HEK293 (cell line): ENCODE measurements at regions not wholly inside any gene's neighbourhood (a gene's known extent, or its start where the extent isn't known, plus 50 kb on each side); places are given as distances from the start of the nearest gene placed in this dataset.

Experiments used
- CTCF ChIA-PET: fragments of 350-600 bp; formaldehyde crosslinking; extraction: SDS; loops from one replicate; lab custom pipeline; 2021; ENCODE audit warnings: antibody characterized with exemption; lab: Yijun Ruan, JAX
- POLR2A ChIA-PET: fragments of 300-600 bp; formaldehyde crosslinking; extraction: SDS; loops from one replicate; lab custom pipeline; 2020; ENCODE audit warnings: antibody characterized with exemption, inconsistent platforms; lab: Yijun Ruan, JAX
- H3K27ac ChIP-seq: fragments of 200-500 bp; sonication (Bioruptor generic); 2 replicates; pipeline ENCODE4 v1.5.1; 2014; ENCODE audit warnings: low read depth, low read length, control low read depth, inconsistent platforms; ENCODE audit errors: extremely low read depth
- H3K36me3 ChIP-seq, 2 experiments: fragments of 200-500 bp in 1 of 2; sonication (Bioruptor generic) in 1 of 2; 1 replicate in 1 of 2; 2 replicates in 1 of 2; pipeline ENCODE4 v1.5.1; 2014 to 2017; ENCODE audit warnings: inconsistent platforms in 2 of 2, low read length in 2 of 2; ENCODE audit not compliant: control insufficient read depth in 2 of 2, insufficient read depth in 1 of 2
- H3K4me1 ChIP-seq: fragments of 200-500 bp; sonication (Bioruptor generic); 2 replicates; pipeline ENCODE4 v1.5.1; 2014; ENCODE audit warnings: mild to moderate bottlenecking, low read length, inconsistent platforms; ENCODE audit not compliant: control insufficient read depth, insufficient read depth
- H3K4me3 ChIP-seq: 2 replicates; pipeline ENCODE4 v1.5.1; 2011; ENCODE audit warnings: low read depth, mild to moderate bottlenecking, control low read depth, low read length, moderate library complexity
- H3K9me3 ChIP-seq: fragments of 200-500 bp; sonication (Bioruptor generic); 2 replicates; pipeline ENCODE4 v1.5.1; 2014; ENCODE audit warnings: low read depth, low read length, inconsistent platforms; ENCODE audit not compliant: control insufficient read depth, insufficient read depth
- HOXC10 ChIP-seq: sonication (generic); formaldehyde crosslinking; IDR thresholded peaks from 2 replicates; pipeline ENCODE4 v1.8.1; 2023; ENCODE audit warnings: mild to moderate bottlenecking, missing genetic modification reagents
- ZBTB1 ChIP-seq: fragments of 450-650 bp; formaldehyde crosslinking; IDR thresholded peaks from 2 replicates; pipeline ENCODE4 v1.5.1; 2016; ENCODE audit warnings: missing biosample characterization, missing genetic modification characterization
- ZBTB44 ChIP-seq: fragments of 450-650 bp; IDR thresholded peaks from 2 replicates; pipeline ENCODE4 v1.5.1; 2018; ENCODE audit warnings: missing biosample characterization, mild to moderate bottlenecking, missing genetic modification characterization
- ZEB2 ChIP-seq: fragments of 450-650 bp; formaldehyde crosslinking; IDR thresholded peaks from 2 replicates; pipeline ENCODE4 v1.5.1; 2016; ENCODE audit warnings: missing biosample characterization, missing genetic modification characterization
- ZNF114 ChIP-seq: fragments of 450-650 bp; formaldehyde crosslinking; IDR thresholded peaks from 2 replicates; pipeline ENCODE4 v1.5.0; 2017; ENCODE audit warnings: missing biosample characterization, missing genetic modification characterization
- ZNF16 ChIP-seq: fragments of 450-650 bp; formaldehyde crosslinking; IDR thresholded peaks from 2 replicates; pipeline ENCODE4 v1.5.1; 2016; ENCODE audit warnings: low read depth, missing biosample characterization, missing genetic modification characterization
- ZNF23 ChIP-seq: fragments of 450-650 bp; formaldehyde crosslinking; IDR thresholded peaks from 2 replicates; pipeline ENCODE4 v1.5.1; 2016; ENCODE audit warnings: missing biosample characterization, missing genetic modification characterization, borderline replicate concordance
- ZNF280D ChIP-seq: fragments of 450-650 bp; formaldehyde crosslinking; IDR thresholded peaks from 2 replicates; pipeline ENCODE4 v1.5.1; 2016; ENCODE audit warnings: missing biosample characterization, missing genetic modification characterization
- ZNF335 ChIP-seq: fragments of 450-650 bp; formaldehyde crosslinking; conservative IDR thresholded peaks from 2 replicates; pipeline ENCODE4 v1.5.1; 2016; ENCODE audit warnings: missing biosample characterization, missing genetic modification characterization
- ZNF501 ChIP-seq: fragments of 450-650 bp; formaldehyde crosslinking; IDR thresholded peaks from 2 replicates; pipeline ENCODE4 v1.5.1; 2016; ENCODE audit warnings: missing biosample characterization, missing genetic modification characterization
- ZNF510 ChIP-seq: fragments of 450-650 bp; formaldehyde crosslinking; IDR thresholded peaks from 2 replicates; pipeline ENCODE4 v1.5.1; 2018; ENCODE audit warnings: mild to moderate bottlenecking, missing genetic modification characterization, missing biosample characterization; ENCODE audit not compliant: insufficient replicate concordance
- ZNF529 ChIP-seq: fragments of 450-650 bp; formaldehyde crosslinking; IDR thresholded peaks from 2 replicates; pipeline ENCODE4 v1.5.1; 2017; ENCODE audit warnings: missing genetic modification characterization, missing biosample characterization; ENCODE audit not compliant: insufficient replicate concordance
- ZNF660 ChIP-seq: fragments of 450-650 bp; IDR thresholded peaks from 2 replicates; pipeline ENCODE4 v1.5.1; 2018; ENCODE audit warnings: missing biosample characterization, mild to moderate bottlenecking, missing genetic modification characterization
- ZNF76 ChIP-seq: fragments of 450-650 bp; formaldehyde crosslinking; IDR thresholded peaks from 2 replicates; pipeline ENCODE4; 2016; ENCODE audit warnings: low read depth, missing biosample characterization, missing genetic modification characterization, borderline replicate concordance
- ZNF768 ChIP-seq: fragments of 450-650 bp; formaldehyde crosslinking; IDR thresholded peaks from 2 replicates; pipeline ENCODE4 v1.5.1; 2018; ENCODE audit warnings: missing biosample characterization, mild to moderate bottlenecking, missing genetic modification characterization
- ZNF791 ChIP-seq: fragments of 450-650 bp; formaldehyde crosslinking; IDR thresholded peaks from 2 replicates; pipeline ENCODE4 v1.5.1; 2016; ENCODE audit warnings: missing biosample characterization, missing genetic modification characterization
- ZSCAN18 ChIP-seq: fragments of 450-650 bp; formaldehyde crosslinking; IDR thresholded peaks from 2 replicates; pipeline ENCODE4 v1.5.1; 2016; ENCODE audit warnings: missing biosample characterization, missing genetic modification characterization
- TF ChIP-seq, protein P1 (sequence below): fragments of 450-650 bp; formaldehyde crosslinking; IDR thresholded peaks from 2 replicates; pipeline ENCODE4 v1.5.1; 2016; ENCODE audit warnings: missing biosample characterization, missing genetic modification characterization
- TF ChIP-seq, protein P2 (sequence below): fragments of 450-650 bp; formaldehyde crosslinking; IDR thresholded peaks from 2 replicates; pipeline ENCODE4 v1.5.1; 2016; ENCODE audit warnings: missing biosample characterization, missing genetic modification characterization
- TF ChIP-seq, protein P3 (sequence below): fragments of 450-650 bp; formaldehyde crosslinking; IDR thresholded peaks from 2 replicates; pipeline ENCODE4 v1.5.1; 2017; ENCODE audit warnings: missing biosample characterization, missing genetic modification characterization
- TF ChIP-seq, protein P4 (sequence below): fragments of 450-650 bp; formaldehyde crosslinking; IDR thresholded peaks from 2 replicates; pipeline ENCODE4 v1.5.1; 2016; ENCODE audit warnings: missing biosample characterization, missing genetic modification characterization

DNA sequence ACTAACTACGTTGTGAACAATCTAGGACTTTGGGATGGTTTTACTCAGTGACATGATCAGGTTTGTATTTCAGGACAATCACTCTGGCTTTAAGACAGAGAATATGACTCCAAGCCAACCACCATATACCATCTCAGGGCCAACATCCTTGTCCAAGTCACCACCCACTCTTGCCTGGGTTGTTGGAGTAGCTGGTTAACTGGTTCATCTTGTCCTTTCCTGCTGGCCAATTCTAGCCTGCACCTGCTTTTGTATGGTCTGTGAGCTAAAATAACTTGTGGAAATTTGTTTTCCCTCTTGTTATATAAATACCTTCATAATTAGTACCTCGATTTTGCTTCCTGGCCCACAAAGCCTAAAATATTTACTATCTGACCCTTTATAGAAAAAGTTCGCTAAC lies 306.8 kb upstream of the STT3B start:
- Histone ChIP-seq H3K4me3 (no peak overlapping the region), H3K36me3 (no peaks in the 10 kb centered on the region), H3K9me3 (no peaks in the 10 kb centered on the region), H3K4me1 (no peaks in the 10 kb centered on the region), H3K27ac (no peak overlapping the region)
- ChIA-PET CTCF (interaction anchor here (0.8 kb wide), 1 partner anchor 79 kb away, joined by 3 read pairs; no protein-coding TSS in a partner anchor), POLR2A (no interaction called here)
- TF ChIP-seq ZNF23 (tag by site-specific recombination) (no peak), ZNF791 (tag by site-specific recombination) (no peak), ZNF76 (tag by site-specific recombination) (no peak), ZNF510 (tag by site-specific recombination) (no peak), ZNF280D (tag by site-specific recombination) (no peak)

GRCh38 chr3:31226346-31226745 lies 306.4 kb upstream of the STT3B start:
- POLR2A ChIA-PET, result no interaction called here
- no peaks in the 10 kb centered on the region for H3K36me3 ChIP-seq
- no peak overlapping the region for H3K27ac ChIP-seq
- TF ChIP-seq, protein P1, sequence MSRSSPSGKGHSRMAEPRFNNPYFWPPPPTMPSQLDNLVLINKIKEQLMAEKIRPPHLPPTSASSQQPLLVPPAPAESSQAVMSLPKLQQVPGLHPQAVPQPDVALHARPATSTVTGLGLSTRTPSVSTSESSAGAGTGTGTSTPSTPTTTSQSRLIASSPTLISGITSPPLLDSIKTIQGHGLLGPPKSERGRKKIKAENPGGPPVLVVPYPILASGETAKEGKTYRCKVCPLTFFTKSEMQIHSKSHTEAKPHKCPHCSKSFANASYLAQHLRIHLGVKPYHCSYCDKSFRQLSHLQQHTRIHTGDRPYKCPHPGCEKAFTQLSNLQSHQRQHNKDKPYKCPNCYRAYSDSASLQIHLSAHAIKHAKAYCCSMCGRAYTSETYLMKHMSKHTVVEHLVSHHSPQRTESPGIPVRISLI, result no peak
- TF ChIP-seq ZEB2 (tag by site-specific recombination), result no peak
- TF ChIP-seq ZNF114 (tag by site-specific recombination), result no peak
- TF ChIP-seq ZBTB44 (tag by site-specific recombination), result no peak
- no peak for TF ChIP-seq HOXC10 (CRISPR knock-in tag)
- no peak for TF ChIP-seq ZNF335
- TF ChIP-seq ZNF16 (tag by site-specific recombination), result no peak
- TF ChIP-seq, protein P2, sequence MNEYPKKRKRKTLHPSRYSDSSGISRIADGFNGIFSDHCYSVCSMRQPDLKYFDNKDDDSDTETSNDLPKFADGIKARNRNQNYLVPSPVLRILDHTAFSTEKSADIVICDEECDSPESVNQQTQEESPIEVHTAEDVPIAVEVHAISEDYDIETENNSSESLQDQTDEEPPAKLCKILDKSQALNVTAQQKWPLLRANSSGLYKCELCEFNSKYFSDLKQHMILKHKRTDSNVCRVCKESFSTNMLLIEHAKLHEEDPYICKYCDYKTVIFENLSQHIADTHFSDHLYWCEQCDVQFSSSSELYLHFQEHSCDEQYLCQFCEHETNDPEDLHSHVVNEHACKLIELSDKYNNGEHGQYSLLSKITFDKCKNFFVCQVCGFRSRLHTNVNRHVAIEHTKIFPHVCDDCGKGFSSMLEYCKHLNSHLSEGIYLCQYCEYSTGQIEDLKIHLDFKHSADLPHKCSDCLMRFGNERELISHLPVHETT (tag by site-specific recombination), result no peak
- TF ChIP-seq, protein P3, sequence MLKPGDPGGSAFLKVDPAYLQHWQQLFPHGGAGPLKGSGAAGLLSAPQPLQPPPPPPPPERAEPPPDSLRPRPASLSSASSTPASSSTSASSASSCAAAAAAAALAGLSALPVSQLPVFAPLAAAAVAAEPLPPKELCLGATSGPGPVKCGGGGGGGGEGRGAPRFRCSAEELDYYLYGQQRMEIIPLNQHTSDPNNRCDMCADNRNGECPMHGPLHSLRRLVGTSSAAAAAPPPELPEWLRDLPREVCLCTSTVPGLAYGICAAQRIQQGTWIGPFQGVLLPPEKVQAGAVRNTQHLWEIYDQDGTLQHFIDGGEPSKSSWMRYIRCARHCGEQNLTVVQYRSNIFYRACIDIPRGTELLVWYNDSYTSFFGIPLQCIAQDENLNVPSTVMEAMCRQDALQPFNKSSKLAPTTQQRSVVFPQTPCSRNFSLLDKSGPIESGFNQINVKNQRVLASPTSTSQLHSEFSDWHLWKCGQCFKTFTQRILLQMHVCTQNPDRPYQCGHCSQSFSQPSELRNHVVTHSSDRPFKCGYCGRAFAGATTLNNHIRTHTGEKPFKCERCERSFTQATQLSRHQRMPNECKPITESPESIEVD (tag by site-specific recombination), result no peak
- no peak for TF ChIP-seq ZNF529 (tag by site-specific recombination)
- TF ChIP-seq, protein P4, sequence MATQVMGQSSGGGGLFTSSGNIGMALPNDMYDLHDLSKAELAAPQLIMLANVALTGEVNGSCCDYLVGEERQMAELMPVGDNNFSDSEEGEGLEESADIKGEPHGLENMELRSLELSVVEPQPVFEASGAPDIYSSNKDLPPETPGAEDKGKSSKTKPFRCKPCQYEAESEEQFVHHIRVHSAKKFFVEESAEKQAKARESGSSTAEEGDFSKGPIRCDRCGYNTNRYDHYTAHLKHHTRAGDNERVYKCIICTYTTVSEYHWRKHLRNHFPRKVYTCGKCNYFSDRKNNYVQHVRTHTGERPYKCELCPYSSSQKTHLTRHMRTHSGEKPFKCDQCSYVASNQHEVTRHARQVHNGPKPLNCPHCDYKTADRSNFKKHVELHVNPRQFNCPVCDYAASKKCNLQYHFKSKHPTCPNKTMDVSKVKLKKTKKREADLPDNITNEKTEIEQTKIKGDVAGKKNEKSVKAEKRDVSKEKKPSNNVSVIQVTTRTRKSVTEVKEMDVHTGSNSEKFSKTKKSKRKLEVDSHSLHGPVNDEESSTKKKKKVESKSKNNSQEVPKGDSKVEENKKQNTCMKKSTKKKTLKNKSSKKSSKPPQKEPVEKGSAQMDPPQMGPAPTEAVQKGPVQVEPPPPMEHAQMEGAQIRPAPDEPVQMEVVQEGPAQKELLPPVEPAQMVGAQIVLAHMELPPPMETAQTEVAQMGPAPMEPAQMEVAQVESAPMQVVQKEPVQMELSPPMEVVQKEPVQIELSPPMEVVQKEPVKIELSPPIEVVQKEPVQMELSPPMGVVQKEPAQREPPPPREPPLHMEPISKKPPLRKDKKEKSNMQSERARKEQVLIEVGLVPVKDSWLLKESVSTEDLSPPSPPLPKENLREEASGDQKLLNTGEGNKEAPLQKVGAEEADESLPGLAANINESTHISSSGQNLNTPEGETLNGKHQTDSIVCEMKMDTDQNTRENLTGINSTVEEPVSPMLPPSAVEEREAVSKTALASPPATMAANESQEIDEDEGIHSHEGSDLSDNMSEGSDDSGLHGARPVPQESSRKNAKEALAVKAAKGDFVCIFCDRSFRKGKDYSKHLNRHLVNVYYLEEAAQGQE, result no peak
- no peak for TF ChIP-seq ZNF660 (tag by site-specific recombination)
- no peak for TF ChIP-seq ZSCAN18 (tag by site-specific recombination)
- TF ChIP-seq ZNF768 (tag by site-specific recombination), result no peak
- TF ChIP-seq ZNF501 (tag by site-specific recombination), result no peak
- no peak for TF ChIP-seq ZBTB1 (tag by site-specific recombination)
- TF ChIP-seq, all 188 proteins: peak for 0
- no peak overlapping the region for H3K4me3 ChIP-seq
- no peaks in the 10 kb centered on the region for H3K4me1 ChIP-seq
- CTCF ChIA-PET, result no interaction called here
- no peaks in the 10 kb centered on the region for H3K9me3 ChIP-seq
